ENCODE measurements at regions not wholly inside any gene's neighbourhood (a gene's known extent, or its start where the extent isn't known, plus 50 kb on each side); places are given as distances from the start of the nearest gene placed in this dataset.
"Not testable (repeated sequence)": the region's sequence is repeated elsewhere in the genome, so short reads cannot be mapped to it uniquely, and the experiment has no call there.

- TF ChIP-seq, protein P1, sequence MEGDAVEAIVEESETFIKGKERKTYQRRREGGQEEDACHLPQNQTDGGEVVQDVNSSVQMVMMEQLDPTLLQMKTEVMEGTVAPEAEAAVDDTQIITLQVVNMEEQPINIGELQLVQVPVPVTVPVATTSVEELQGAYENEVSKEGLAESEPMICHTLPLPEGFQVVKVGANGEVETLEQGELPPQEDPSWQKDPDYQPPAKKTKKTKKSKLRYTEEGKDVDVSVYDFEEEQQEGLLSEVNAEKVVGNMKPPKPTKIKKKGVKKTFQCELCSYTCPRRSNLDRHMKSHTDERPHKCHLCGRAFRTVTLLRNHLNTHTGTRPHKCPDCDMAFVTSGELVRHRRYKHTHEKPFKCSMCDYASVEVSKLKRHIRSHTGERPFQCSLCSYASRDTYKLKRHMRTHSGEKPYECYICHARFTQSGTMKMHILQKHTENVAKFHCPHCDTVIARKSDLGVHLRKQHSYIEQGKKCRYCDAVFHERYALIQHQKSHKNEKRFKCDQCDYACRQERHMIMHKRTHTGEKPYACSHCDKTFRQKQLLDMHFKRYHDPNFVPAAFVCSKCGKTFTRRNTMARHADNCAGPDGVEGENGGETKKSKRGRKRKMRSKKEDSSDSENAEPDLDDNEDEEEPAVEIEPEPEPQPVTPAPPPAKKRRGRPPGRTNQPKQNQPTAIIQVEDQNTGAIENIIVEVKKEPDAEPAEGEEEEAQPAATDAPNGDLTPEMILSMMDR (IDR thresholded peaks at IDR 0.05; ENCODE audit: extremely low read depth, missing control alignments) = no peak
- no peak for DNase-seq (ENCODE audit: low spot score)
Measured at GRCh38 chr5:111926026-111926425, 169.0 kb upstream of the NREP start.

- TF ChIP-seq, protein P1 (IDR thresholded peaks at IDR 0.05; ENCODE audit: extremely low read depth, missing control alignments) = no peak
- DNase-seq (ENCODE audit: low spot score) = no peak
Measured at GRCh38 chr5:111922344-111922743, 165.3 kb upstream of the NREP start.

DNA sequence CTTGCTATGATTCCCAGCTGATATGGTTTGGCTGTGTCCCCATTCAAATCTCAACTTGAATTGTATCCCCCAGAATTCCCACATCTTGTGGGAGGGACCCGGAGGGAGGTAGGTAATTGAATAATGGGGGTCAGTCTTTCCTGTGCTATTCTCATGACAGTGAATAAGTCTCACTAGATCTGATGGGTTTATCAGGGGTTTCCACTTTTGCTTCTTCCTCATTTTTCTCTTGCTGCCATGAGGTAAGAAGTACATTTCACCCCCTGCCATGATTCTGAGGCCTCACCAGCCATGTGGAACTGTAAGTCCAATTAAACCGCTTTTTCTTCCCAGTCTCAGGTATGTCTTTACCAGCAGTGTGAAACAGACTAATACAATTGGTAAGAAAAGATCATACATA is 164.7 kb upstream of the NREP start:
- DNase-seq (ENCODE audit: low spot score) = not testable (repeated sequence)

- no peak for DNase-seq (ENCODE audit: low spot score)
- TF ChIP-seq, protein P1 (IDR thresholded peaks at IDR 0.05; ENCODE audit: extremely low read depth, missing control alignments) = no peak
Measured at GRCh38 chr5:111914966-111915636, 158.1 kb upstream of the NREP start.

GRCh38 chr5:111902436-111902835 is 145.4 kb upstream of the NREP start:
- TF ChIP-seq, protein P1 (IDR thresholded peaks at IDR 0.05; ENCODE audit: extremely low read depth, missing control alignments) = no peak
- no peak for DNase-seq (ENCODE audit: low spot score)

- DNase-seq (ENCODE audit: low spot score) = no peak
- TF ChIP-seq, protein P1 (IDR thresholded peaks at IDR 0.05; ENCODE audit: extremely low read depth, missing control alignments) = no peak
Measured at GRCh38 chr5:111901296-111901695, 144.3 kb upstream of the NREP start.

DNA sequence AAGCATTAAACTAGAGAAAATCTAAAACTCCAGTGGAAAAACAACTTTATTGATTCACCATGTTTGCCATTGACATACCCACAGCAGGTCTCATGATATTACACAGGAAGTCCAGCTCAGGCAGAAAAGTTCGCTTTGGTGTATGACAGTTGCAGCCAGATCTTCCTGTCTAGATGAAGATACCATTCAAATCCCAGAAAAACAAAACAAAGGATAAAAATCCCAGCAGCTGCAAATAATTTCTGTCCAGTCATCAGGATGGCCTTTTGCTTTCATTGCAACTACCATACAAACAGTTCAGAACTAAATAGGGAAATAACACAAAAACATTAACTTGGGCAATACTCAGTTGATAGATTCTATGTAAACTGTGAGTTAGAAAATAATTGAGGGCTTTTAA is 136.0 kb upstream of the NREP start:
- TF ChIP-seq, protein P1 (IDR thresholded peaks at IDR 0.05; ENCODE audit: extremely low read depth, missing control alignments) = no peak
- DNase-seq (ENCODE audit: low spot score) = no peak

DNA sequence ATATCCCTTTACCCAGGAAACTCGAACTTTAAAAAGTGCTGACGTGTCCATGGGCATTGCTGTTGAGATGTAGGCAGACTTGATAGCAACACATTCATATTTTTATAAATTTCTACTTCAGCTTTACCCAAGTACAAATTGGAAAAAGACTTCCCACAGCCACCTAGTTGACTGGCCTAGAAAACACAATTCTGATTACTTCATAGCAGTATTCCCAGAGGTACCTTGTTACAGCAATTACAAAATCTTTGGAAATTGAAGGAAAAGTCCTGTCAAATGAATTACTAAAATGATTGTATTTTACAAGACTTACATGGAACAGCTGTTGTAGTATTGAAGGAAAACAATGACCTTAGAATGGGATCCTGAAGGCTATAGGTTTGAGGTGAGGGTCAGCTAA is 130.7 kb upstream of the NREP start:
- DNase-seq (ENCODE audit: low spot score) = no peak
- TF ChIP-seq, protein P1 (IDR thresholded peaks at IDR 0.05; ENCODE audit: extremely low read depth, missing control alignments) = no peak
